ENCODE measurements at regions not wholly inside any gene's neighbourhood (a gene's known extent, or its start where the extent isn't known, plus 50 kb on each side); places are given as distances from the start of the nearest gene placed in this dataset.
"Not testable (repeated sequence)": the region's sequence is repeated elsewhere in the genome, so short reads cannot be mapped to it uniquely, and the experiment has no call there.

DNA sequence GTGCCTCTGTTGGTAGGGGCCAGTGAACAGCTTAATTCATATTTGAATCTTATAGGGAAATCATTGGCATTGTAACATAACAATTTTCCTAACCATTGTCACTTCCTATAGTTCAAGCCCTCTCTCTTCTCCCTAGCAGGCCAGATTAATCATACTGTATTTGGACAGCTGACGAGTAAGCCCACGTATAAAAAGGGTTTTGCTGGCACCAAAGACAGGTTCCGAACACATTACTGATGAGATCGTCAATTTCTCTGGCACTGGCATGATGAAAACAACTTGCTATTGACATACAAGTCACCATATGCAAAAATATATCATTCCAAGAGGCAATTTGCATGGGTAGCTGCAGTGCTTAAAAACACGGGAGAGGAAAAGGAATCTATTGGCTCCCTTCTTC, 891.1 kb upstream of the AUTS2 start:
- TF ChIP-seq, protein P1, sequence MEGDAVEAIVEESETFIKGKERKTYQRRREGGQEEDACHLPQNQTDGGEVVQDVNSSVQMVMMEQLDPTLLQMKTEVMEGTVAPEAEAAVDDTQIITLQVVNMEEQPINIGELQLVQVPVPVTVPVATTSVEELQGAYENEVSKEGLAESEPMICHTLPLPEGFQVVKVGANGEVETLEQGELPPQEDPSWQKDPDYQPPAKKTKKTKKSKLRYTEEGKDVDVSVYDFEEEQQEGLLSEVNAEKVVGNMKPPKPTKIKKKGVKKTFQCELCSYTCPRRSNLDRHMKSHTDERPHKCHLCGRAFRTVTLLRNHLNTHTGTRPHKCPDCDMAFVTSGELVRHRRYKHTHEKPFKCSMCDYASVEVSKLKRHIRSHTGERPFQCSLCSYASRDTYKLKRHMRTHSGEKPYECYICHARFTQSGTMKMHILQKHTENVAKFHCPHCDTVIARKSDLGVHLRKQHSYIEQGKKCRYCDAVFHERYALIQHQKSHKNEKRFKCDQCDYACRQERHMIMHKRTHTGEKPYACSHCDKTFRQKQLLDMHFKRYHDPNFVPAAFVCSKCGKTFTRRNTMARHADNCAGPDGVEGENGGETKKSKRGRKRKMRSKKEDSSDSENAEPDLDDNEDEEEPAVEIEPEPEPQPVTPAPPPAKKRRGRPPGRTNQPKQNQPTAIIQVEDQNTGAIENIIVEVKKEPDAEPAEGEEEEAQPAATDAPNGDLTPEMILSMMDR (conservative IDR thresholded peaks at IDR 0.05; ENCODE audit: low read depth, low read length), result no peak
- Histone ChIP-seq H3K4me3 (IDR thresholded peaks at IDR 0.05; ENCODE audit: insufficient read depth, low read depth, low read length) (no peak overlapping the region), H3K79me2 (ENCODE audit: insufficient read depth, low read depth) (no peaks in the 10 kb centered on the region), H2AFZ (ENCODE audit: low read depth) (no peak overlapping the region), H3K27ac (no peak overlapping the region), H3K9ac (no peak overlapping the region), H3K4me2 (no peak overlapping the region), H4K20me1 (ENCODE audit: insufficient read depth) (no peaks in the 10 kb centered on the region), H3K27me3 (ENCODE audit: insufficient read depth, low read depth) (no peaks in the 10 kb centered on the region), H3K4me1 (ENCODE audit: low read depth, poor library complexity, severe bottlenecking) (no peaks in the 10 kb centered on the region), H3K36me3 (ENCODE audit: insufficient read depth) (no peaks in the 10 kb centered on the region)

DNA sequence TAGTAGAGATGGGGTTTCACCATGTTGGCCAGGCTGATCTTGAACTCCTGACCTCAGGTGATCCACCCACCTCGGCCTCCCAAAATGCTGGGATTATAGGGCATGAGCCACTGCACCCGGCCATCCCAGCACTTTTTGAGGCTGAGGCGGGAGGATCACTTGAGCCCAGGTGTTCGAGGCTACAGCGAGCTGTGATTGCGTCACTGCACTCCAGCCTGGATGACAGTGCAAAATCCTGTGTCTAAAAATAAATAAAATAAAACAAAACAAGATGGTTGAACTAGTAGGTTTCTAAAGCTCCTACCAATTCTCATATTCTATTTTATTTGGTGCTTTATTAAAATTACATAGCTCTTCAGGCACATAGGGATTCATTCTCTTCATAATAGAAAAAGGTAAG, 890.3 kb upstream of the AUTS2 start:
- no peak overlapping the region for H3K9ac ChIP-seq
- no peak overlapping the region for H3K4me3 ChIP-seq (IDR thresholded peaks at IDR 0.05; ENCODE audit: insufficient read depth, low read depth, low read length)
- H3K27ac ChIP-seq, result no peak overlapping the region
- no peak overlapping the region for H2AFZ ChIP-seq (ENCODE audit: low read depth)
- no peaks in the 10 kb centered on the region for H4K20me1 ChIP-seq (ENCODE audit: insufficient read depth)
- H3K4me2 ChIP-seq, result no peak overlapping the region
- H3K27me3 ChIP-seq (ENCODE audit: insufficient read depth, low read depth), result no peaks in the 10 kb centered on the region
- H3K4me1 ChIP-seq (ENCODE audit: low read depth, poor library complexity, severe bottlenecking), result no peaks in the 10 kb centered on the region
- no peaks in the 10 kb centered on the region for H3K36me3 ChIP-seq (ENCODE audit: insufficient read depth)
- H3K79me2 ChIP-seq (ENCODE audit: insufficient read depth, low read depth), result no peaks in the 10 kb centered on the region
- TF ChIP-seq, protein P1 (conservative IDR thresholded peaks at IDR 0.05; ENCODE audit: low read depth, low read length), result no peak

DNA sequence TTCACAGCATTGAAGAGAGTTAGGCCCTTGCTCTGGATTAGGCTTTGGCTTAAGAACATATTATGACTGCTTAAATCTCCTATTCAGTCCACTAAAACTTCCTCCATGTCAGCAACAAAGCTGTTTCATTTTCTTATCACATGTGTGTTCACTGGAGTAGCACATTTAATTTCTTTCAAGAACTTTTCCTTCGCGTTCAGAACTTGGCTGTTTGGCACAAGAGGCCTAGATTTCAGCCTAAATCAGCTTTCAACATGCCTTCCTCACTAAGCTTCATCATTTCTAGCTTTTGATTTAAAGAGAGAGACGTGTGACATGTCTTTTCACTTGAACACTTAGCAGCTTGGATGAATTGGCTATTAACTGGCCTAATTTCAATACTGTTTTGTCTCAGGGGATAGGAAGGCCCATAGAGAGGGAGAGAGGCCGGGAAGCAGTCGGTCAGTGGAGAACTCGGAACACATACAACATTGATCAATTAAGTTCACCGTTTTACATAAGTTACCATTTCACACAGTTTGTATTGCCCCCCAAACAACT, 885.2 kb upstream of the AUTS2 start:
- H3K4me1 ChIP-seq (ENCODE audit: low read depth, poor library complexity, severe bottlenecking), result no peaks in the 10 kb centered on the region
- no peak overlapping the region for H3K4me3 ChIP-seq (IDR thresholded peaks at IDR 0.05; ENCODE audit: insufficient read depth, low read depth, low read length)
- H3K9ac ChIP-seq, result no peak overlapping the region
- no peak overlapping the region for H3K4me2 ChIP-seq
- no peaks in the 10 kb centered on the region for H3K27me3 ChIP-seq (ENCODE audit: insufficient read depth, low read depth)
- no peak overlapping the region for H3K27ac ChIP-seq
- no peaks in the 10 kb centered on the region for H3K36me3 ChIP-seq (ENCODE audit: insufficient read depth)
- H2AFZ ChIP-seq (ENCODE audit: low read depth), result no peak overlapping the region
- no peaks in the 10 kb centered on the region for H3K79me2 ChIP-seq (ENCODE audit: insufficient read depth, low read depth)
- TF ChIP-seq, protein P1 (conservative IDR thresholded peaks at IDR 0.05; ENCODE audit: low read depth, low read length), result no peak
- no peaks in the 10 kb centered on the region for H4K20me1 ChIP-seq (ENCODE audit: insufficient read depth)

DNA sequence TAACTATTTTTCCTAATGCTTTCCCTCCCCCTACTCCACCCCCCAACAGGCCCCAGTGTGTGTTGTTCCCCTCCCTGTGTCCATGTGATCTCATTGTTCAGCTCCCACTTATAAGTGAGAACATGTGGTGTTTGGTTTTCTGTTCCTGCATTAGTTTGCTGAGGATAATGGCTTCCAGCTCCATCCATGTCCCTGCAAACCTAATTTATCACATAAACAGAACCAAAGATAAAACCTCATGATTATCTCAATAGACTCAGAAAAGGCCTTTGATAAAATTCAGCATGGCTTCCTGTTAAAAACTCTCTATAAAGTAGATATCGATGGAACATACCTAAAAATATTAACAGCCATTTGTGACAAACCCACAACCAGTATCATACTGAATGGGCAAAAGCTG, 884.1 kb upstream of the AUTS2 start:
- not testable (repeated sequence) for H4K20me1 ChIP-seq (ENCODE audit: insufficient read depth); H3K4me2 ChIP-seq; H3K4me3 ChIP-seq (IDR thresholded peaks at IDR 0.05; ENCODE audit: insufficient read depth, low read depth, low read length); H2AFZ ChIP-seq (ENCODE audit: low read depth); H3K36me3 ChIP-seq (ENCODE audit: insufficient read depth); H3K27me3 ChIP-seq (ENCODE audit: insufficient read depth, low read depth); H3K9ac ChIP-seq; H3K4me1 ChIP-seq (ENCODE audit: low read depth, poor library complexity, severe bottlenecking); H3K79me2 ChIP-seq (ENCODE audit: insufficient read depth, low read depth); H3K27ac ChIP-seq

DNA sequence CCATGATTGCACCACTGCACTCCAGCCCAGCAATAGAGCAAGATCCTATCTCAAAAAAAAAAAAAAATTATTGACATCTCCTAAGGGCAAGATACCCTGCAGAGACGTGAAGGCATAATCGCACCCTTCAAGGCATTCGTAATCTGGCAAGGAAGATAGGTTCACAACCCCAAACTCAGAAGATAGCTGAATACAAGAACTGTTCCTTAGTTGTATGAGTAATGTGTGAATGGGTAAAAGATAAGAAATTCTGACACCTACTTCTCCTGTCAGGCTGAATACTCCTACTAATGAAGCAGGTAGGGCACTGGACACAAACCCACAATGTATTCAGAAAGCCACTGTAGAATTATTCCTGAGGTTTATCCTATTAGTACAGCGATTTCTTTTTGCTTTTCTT, 882.4 kb upstream of the AUTS2 start:
- no peaks in the 10 kb centered on the region for H4K20me1 ChIP-seq (ENCODE audit: insufficient read depth)
- no peak overlapping the region for H3K27ac ChIP-seq
- H3K36me3 ChIP-seq (ENCODE audit: insufficient read depth), result no peaks in the 10 kb centered on the region
- H3K4me3 ChIP-seq (IDR thresholded peaks at IDR 0.05; ENCODE audit: insufficient read depth, low read depth, low read length), result no peak overlapping the region
- no peak overlapping the region for H3K9ac ChIP-seq
- H2AFZ ChIP-seq (ENCODE audit: low read depth), result no peak overlapping the region
- H3K4me2 ChIP-seq, result no peak overlapping the region
- TF ChIP-seq, protein P1 (conservative IDR thresholded peaks at IDR 0.05; ENCODE audit: low read depth, low read length), result no peak
- no peaks in the 10 kb centered on the region for H3K27me3 ChIP-seq (ENCODE audit: insufficient read depth, low read depth)
- H3K79me2 ChIP-seq (ENCODE audit: insufficient read depth, low read depth), result no peaks in the 10 kb centered on the region
- no peaks in the 10 kb centered on the region for H3K4me1 ChIP-seq (ENCODE audit: low read depth, poor library complexity, severe bottlenecking)
